GM12878 (cell line): ENCODE measurements at regions not wholly inside any gene's neighbourhood (a gene's known extent, or its start where the extent isn't known, plus 50 kb on each side); places are given as distances from the start of the nearest gene placed in this dataset.

Experiments
- ATAC-seq: fragments of 200-7000 bp; cut with Tn5 transposase; 3 replicates; pipeline ENCODE4 v1.9.1; 2020; ENCODE audit warnings: mild to moderate bottlenecking, moderate library complexity
- BruUV-seq: library from RNA; stranded (reverse); fragments of 400-500 nt; replicated peaks from 2 replicates; lab custom pipeline; 2021; lab: Mats Ljungman, UMichigan
- CTCF ChIA-PET: fragments of 300-600 bp; sonication (Branson Sonifier 250); formaldehyde crosslinking; extraction: SDS; loops from one replicate; lab custom pipeline; 2021; ENCODE audit warnings: inconsistent platforms; lab: Yijun Ruan, JAX
- POLR2A ChIA-PET: fragments of 350-600 bp; formaldehyde crosslinking; extraction: SDS; loops from one replicate; lab custom pipeline; 2021; ENCODE audit warnings: inconsistent platforms; lab: Charles Lee
- RAD21 ChIA-PET: fragments of 300-600 bp; sonication (Branson Sonifier 250); formaldehyde crosslinking; loops from one replicate; lab custom pipeline; 2023; ENCODE audit warnings: antibody characterized with exemption; ENCODE audit not compliant: unreplicated experiment; lab: Charles Lee
- SMC1A ChIA-PET: fragments of 300-600 bp; sonication (Branson Sonifier 250); formaldehyde crosslinking; loops from one replicate; lab custom pipeline; 2023; ENCODE audit not compliant: unreplicated experiment, uncharacterized antibody; lab: Charles Lee
- DNase-seq: peaks from one replicate; pipeline ENCODE4 v3.0.0-alpha.2; 2011; ENCODE audit warnings: low read depth, low spot score
- FAIRE-seq: peaks from 3 replicates; lab custom pipeline; 2011; peaks lifted over from hg19 to GRCh38; lab: Jason Lieb, UNC
- H2AFZ ChIP-seq: 2 replicates; pipeline ENCODE4 v1.6.0; 2011; ENCODE audit warnings: low read depth, low read length, control low read depth; ENCODE audit not compliant: control insufficient read depth
- H3K27ac ChIP-seq: 2 replicates; pipeline ENCODE4 v1.5.1; 2011; ENCODE audit warnings: control low read depth; ENCODE audit not compliant: control insufficient read depth, insufficient read depth
- H3K27me3 ChIP-seq, 2 experiments: replicated peaks in 1 of 2; 2 replicates each; pipeline versions ENCODE4 v1.6.0 to v1.6.1; 2011; ENCODE audit warnings: low read length in 1 of 2; ENCODE audit not compliant: control insufficient read depth in 2 of 2, insufficient read depth in 2 of 2
- H3K36me3 ChIP-seq, 2 experiments: 2 replicates each; pipeline ENCODE4 v1.5.1; 2011; ENCODE audit warnings: low read length in 1 of 2; ENCODE audit not compliant: control insufficient read depth in 2 of 2, insufficient read depth in 2 of 2
- H3K4me1 ChIP-seq: 2 replicates; pipeline ENCODE4 v1.6.1; 2011; ENCODE audit warnings: mild to moderate bottlenecking, low read length, moderate library complexity, mixed read lengths; ENCODE audit not compliant: control insufficient read depth, insufficient read depth
- H3K4me2 ChIP-seq: 2 replicates; pipeline ENCODE4 v1.6.0; 2011; ENCODE audit warnings: control low read depth; ENCODE audit not compliant: control insufficient read depth, insufficient read depth
- H3K4me3 ChIP-seq: fragments of 200-600 bp; sonication (generic); 2 replicates; pipeline ENCODE4 v1.5.1; 2016
- H3K79me2 ChIP-seq: 2 replicates; pipeline ENCODE4 v1.6.0; 2011; ENCODE audit warnings: low read length; ENCODE audit not compliant: control insufficient read depth, insufficient read depth
- H3K9ac ChIP-seq: 2 replicates; pipeline ENCODE4 v1.8.0; 2011; ENCODE audit warnings: low read length, control low read depth, mixed read lengths; ENCODE audit not compliant: control insufficient read depth, insufficient read depth
- H3K9me3 ChIP-seq: replicated peaks from 3 replicates; pipeline ENCODE4 v1.5.1; 2011; ENCODE audit warnings: mild to moderate bottlenecking, low read length; ENCODE audit not compliant: control insufficient read depth, insufficient read depth
- H4K20me1 ChIP-seq: 2 replicates; pipeline ENCODE4 v1.6.0; 2011; ENCODE audit not compliant: control insufficient read depth, insufficient read depth
- BRCA1 ChIP-seq: IDR thresholded peaks from 2 replicates; pipeline ENCODE4 v1.6.1; 2011; ENCODE audit warnings: low read depth, low read length, improper control_type of control experiment
- CBX3 ChIP-seq: fragments of 200-600 bp; sonication (generic); IDR thresholded peaks from 2 replicates; pipeline ENCODE4 v1.6.1; 2016; ENCODE audit warnings: low read depth, borderline replicate concordance
- CEBPB ChIP-seq, 2 experiments: fragments of 150-350 bp in 1 of 2; IDR thresholded peaks; 2 replicates each; pipeline ENCODE4 v1.6.1; 2012 to 2014; ENCODE audit warnings: low read depth in 2 of 2, low read length in 2 of 2, borderline replicate concordance in 1 of 2, inconsistent platforms in 1 of 2
- CREM ChIP-seq: IDR thresholded peaks from 2 replicates; pipeline ENCODE4 v1.6.1; 2014; ENCODE audit warnings: antibody characterized with exemption, low read depth
- EP300 ChIP-seq, 2 experiments: fragments of 150-350 bp in 1 of 2; IDR thresholded peaks; 2 replicates each; pipeline ENCODE4 v1.6.1; 2011 to 2012; ENCODE audit warnings: low read depth in 2 of 2, low read length in 2 of 2, borderline replicate concordance in 1 of 2, improper control_type of control experiment in 1 of 2, inconsistent platforms in 1 of 2; ENCODE audit not compliant: control insufficient read depth in 1 of 2
- ESRRA ChIP-seq: IDR thresholded peaks from 2 replicates; pipeline ENCODE4 v1.6.1; 2012; ENCODE audit warnings: mild to moderate bottlenecking, low read length, improper control_type of control experiment
- JUND ChIP-seq: IDR thresholded peaks from 2 replicates; pipeline ENCODE4 v1.6.1; 2012; ENCODE audit warnings: low read depth, mild to moderate bottlenecking, low read length, improper control_type of control experiment, moderate library complexity
- MTA2 ChIP-seq: fragments of 450-650 bp; IDR thresholded peaks from 2 replicates; pipeline ENCODE4 v1.6.1; 2016; ENCODE audit warnings: low read depth, mild to moderate bottlenecking, moderate library complexity
- NR2F1 ChIP-seq: fragments of 450-650 bp; conservative IDR thresholded peaks from 2 replicates; pipeline ENCODE4 v1.6.1; 2017; ENCODE audit warnings: mild to moderate bottlenecking
- PAX8 ChIP-seq: fragments of 450-650 bp; IDR thresholded peaks from 2 replicates; pipeline ENCODE4 v1.6.1; 2017; ENCODE audit warnings: mild to moderate bottlenecking, moderate library complexity
- POLR2A ChIP-seq: IDR thresholded peaks from 2 replicates; pipeline ENCODE4 v1.6.1; 2011; ENCODE audit warnings: low read depth, mild to moderate bottlenecking, low read length
- ZNF622 ChIP-seq: fragments of 450-650 bp; IDR thresholded peaks from 2 replicates; pipeline ENCODE4 v1.6.1; 2017; ENCODE audit warnings: mild to moderate bottlenecking, inconsistent platforms
- ZZZ3 ChIP-seq: IDR thresholded peaks from 2 replicates; pipeline ENCODE4 v1.6.1; 2011; ENCODE audit warnings: low read depth; ENCODE audit not compliant: control insufficient read depth, insufficient read length
- WGBS: methylation state at CpG from one replicate; pipeline ENCODE4 v1.1.6; 2016; ENCODE audit warnings: low lambda C conversion rate; ENCODE audit not compliant: insufficient replicate concordance, insufficient coverage; ENCODE audit errors: missing lambda C conversion rate; 5-methylcytosine and 5-hydroxymethylcytosine counted together
- in situ Hi-C: fragments of 300-500 bp; cut with MboI; formaldehyde crosslinking; loops from 9 replicates; pipeline ENCODE4 v1.14.3; 2018; ENCODE audit warnings: mixed read lengths
- intact Hi-C: fragments of 100-400 bp; cut with micrococcal nuclease; formaldehyde crosslinking; loops from one replicate; pipeline ENCODE4 v1.14.2; 2022; ENCODE audit not compliant: unreplicated experiment
- TF ChIP-seq, protein P1 (sequence below): IDR thresholded peaks from 2 replicates; pipeline ENCODE4 v1.6.1; 2012; ENCODE audit warnings: low read depth, low read length, improper control_type of control experiment
- TF ChIP-seq, protein P2 (sequence below): fragments of 450-650 bp; IDR thresholded peaks from 2 replicates; pipeline ENCODE4 v1.6.1; 2017; ENCODE audit warnings: mild to moderate bottlenecking, low read depth, inconsistent platforms; ENCODE audit not compliant: poor library complexity, severe bottlenecking
- TF ChIP-seq, protein P3 (sequence below): fragments of 450-650 bp; IDR thresholded peaks from 2 replicates; pipeline ENCODE4 v1.6.1; 2017; ENCODE audit warnings: borderline replicate concordance

- in situ Hi-C loops: no loop called here
- no TSS peak for BruUV-seq
- no peak overlapping the region for H3K9ac ChIP-seq
- CTCF ChIA-PET: no interaction called here
- no peak for DNase-seq
- TF ChIP-seq ZZZ3 (no peak), MTA2 (no peak), CBX3 (no peak)
- TF ChIP-seq, all 136 proteins: peak for 0
- no peak for ATAC-seq
- Histone ChIP-seq H3K79me2 (no peaks in the 10 kb centered on the region), H2AFZ (no peak overlapping the region), H3K27me3 (no peaks in the 10 kb centered on the region), H4K20me1 (no peaks in the 10 kb centered on the region), H3K27ac (no peak overlapping the region), H3K4me1 (no peaks in the 10 kb centered on the region), H3K4me2 (no peak overlapping the region), H3K36me3 (no peaks in the 10 kb centered on the region), H3K4me3 (no peak overlapping the region), H3K9me3 (no peaks in the 10 kb centered on the region)
- POLR2A ChIA-PET: no interaction called here
- RAD21 ChIA-PET: no interaction called here
- no peak for FAIRE-seq
- SMC1A ChIA-PET: no interaction called here
- 0% methylated on average over 2 of the region's 2 CpGs for WGBS
- intact Hi-C loops: no loop called here
Observed at GRCh38 chr11:107172996-107173395, 154.7 kb upstream of the GUCY1A2 start.

GRCh38 chr11:107157809-107158187 lies 139.5 kb upstream of the GUCY1A2 start:
- WGBS: 5% methylated on average over 1 of the region's 1 CpG
- Histone ChIP-seq H2AFZ (no peak overlapping the region), H4K20me1 (no peaks in the 10 kb centered on the region), H3K9me3 (no peaks in the 10 kb centered on the region), H3K4me1 (no peaks in the 10 kb centered on the region), H3K36me3 (no peaks in the 10 kb centered on the region), H3K4me2 (no peak overlapping the region), H3K27ac (no peak overlapping the region), H3K4me3 (no peak overlapping the region), H3K9ac (no peak overlapping the region), H3K79me2 (no peaks in the 10 kb centered on the region), H3K27me3 (no peaks in the 10 kb centered on the region)
- DNase-seq (no peak), ATAC-seq (no peak), FAIRE-seq (no peak)
- ChIA-PET CTCF (no interaction called here), RAD21 (no interaction called here), SMC1A (interaction anchor here (1.4 kb wide), 1 partner anchor 20 kb away, joined by 3 read pairs; no protein-coding TSS in a partner anchor), POLR2A (no interaction called here)
- in situ Hi-C loops (no loop called here), intact Hi-C loops (no loop called here)
- BruUV-seq: no TSS peak
- TF ChIP-seq POLR2A: no peak
- TF ChIP-seq, protein P1, sequence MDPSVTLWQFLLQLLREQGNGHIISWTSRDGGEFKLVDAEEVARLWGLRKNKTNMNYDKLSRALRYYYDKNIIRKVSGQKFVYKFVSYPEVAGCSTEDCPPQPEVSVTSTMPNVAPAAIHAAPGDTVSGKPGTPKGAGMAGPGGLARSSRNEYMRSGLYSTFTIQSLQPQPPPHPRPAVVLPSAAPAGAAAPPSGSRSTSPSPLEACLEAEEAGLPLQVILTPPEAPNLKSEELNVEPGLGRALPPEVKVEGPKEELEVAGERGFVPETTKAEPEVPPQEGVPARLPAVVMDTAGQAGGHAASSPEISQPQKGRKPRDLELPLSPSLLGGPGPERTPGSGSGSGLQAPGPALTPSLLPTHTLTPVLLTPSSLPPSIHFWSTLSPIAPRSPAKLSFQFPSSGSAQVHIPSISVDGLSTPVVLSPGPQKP: no peak
- TF ChIP-seq ESRRA: no peak
- TF ChIP-seq, protein P2, sequence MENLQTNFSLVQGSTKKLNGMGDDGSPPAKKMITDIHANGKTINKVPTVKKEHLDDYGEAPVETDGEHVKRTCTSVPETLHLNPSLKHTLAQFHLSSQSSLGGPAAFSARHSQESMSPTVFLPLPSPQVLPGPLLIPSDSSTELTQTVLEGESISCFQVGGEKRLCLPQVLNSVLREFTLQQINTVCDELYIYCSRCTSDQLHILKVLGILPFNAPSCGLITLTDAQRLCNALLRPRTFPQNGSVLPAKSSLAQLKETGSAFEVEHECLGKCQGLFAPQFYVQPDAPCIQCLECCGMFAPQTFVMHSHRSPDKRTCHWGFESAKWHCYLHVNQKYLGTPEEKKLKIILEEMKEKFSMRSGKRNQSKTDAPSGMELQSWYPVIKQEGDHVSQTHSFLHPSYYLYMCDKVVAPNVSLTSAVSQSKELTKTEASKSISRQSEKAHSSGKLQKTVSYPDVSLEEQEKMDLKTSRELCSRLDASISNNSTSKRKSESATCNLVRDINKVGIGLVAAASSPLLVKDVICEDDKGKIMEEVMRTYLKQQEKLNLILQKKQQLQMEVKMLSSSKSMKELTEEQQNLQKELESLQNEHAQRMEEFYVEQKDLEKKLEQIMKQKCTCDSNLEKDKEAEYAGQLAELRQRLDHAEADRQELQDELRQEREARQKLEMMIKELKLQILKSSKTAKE: no peak
- TF ChIP-seq CEBPB (IDR thresholded peaks at IDR 0.05; ENCODE audit: borderline replicate concordance in 1 of 2, low read depth in 2 of 2, low read length in 2 of 2): no peak
- TF ChIP-seq NR2F1: no peak
- TF ChIP-seq ZNF622: no peak
- no peak for TF ChIP-seq PAX8
- no peak for TF ChIP-seq JUND
- TF ChIP-seq, protein P3, sequence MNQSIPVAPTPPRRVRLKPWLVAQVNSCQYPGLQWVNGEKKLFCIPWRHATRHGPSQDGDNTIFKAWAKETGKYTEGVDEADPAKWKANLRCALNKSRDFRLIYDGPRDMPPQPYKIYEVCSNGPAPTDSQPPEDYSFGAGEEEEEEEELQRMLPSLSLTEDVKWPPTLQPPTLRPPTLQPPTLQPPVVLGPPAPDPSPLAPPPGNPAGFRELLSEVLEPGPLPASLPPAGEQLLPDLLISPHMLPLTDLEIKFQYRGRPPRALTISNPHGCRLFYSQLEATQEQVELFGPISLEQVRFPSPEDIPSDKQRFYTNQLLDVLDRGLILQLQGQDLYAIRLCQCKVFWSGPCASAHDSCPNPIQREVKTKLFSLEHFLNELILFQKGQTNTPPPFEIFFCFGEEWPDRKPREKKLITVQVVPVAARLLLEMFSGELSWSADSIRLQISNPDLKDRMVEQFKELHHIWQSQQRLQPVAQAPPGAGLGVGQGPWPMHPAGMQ: no peak
- no peak for TF ChIP-seq EP300 (IDR thresholded peaks at IDR 0.05; ENCODE audit: borderline replicate concordance in 1 of 2, control insufficient read depth in 1 of 2, low read depth in 2 of 2, low read length in 2 of 2)
- TF ChIP-seq BRCA1: no peak
- no peak for TF ChIP-seq CREM
